ENCODE measurements at regions not wholly inside any gene's neighbourhood (a gene's known extent, or its start where the extent isn't known, plus 50 kb on each side); places are given as distances from the start of the nearest gene placed in this dataset.

- Histone ChIP-seq H3K27ac (no peak overlapping the region), H3K27me3 (no peaks in the 10 kb centered on the region), H3K9me3 (no peaks in the 10 kb centered on the region), H3K4me1 (ENCODE audit: control insufficient read depth in 1 of 2, insufficient read depth in 1 of 2, low read depth in 1 of 2, low read length in 1 of 2) (no peaks in the 10 kb centered on the region), H3K36me3 (no peaks in the 10 kb centered on the region), H3K4me3 (ENCODE audit: low read depth in 1 of 2, low read length in 1 of 2) (no peak overlapping the region)
- TF ChIP-seq CTCF (IDR thresholded peaks at IDR 0.05): no peak
Measured at GRCh38 chr10:31749981-31750840, 178.4 kb downstream of the ARHGAP12 start.

GRCh38 chr10:31749301-31749700 lies 179.3 kb downstream of the ARHGAP12 start:
- Histone ChIP-seq H3K27ac (no peak overlapping the region), H3K4me3 (ENCODE audit: low read depth in 1 of 2, low read length in 1 of 2) (no peak overlapping the region), H3K36me3 (no peaks in the 10 kb centered on the region), H3K4me1 (ENCODE audit: control insufficient read depth in 1 of 2, insufficient read depth in 1 of 2, low read depth in 1 of 2, low read length in 1 of 2) (no peaks in the 10 kb centered on the region), H3K9me3 (no peaks in the 10 kb centered on the region), H3K27me3 (no peaks in the 10 kb centered on the region)
- no peak for TF ChIP-seq CTCF (IDR thresholded peaks at IDR 0.05)

- H3K27ac ChIP-seq: no peak overlapping the region
- H3K9me3 ChIP-seq: no peaks in the 10 kb centered on the region
- no peaks in the 10 kb centered on the region for H3K4me1 ChIP-seq (ENCODE audit: control insufficient read depth in 1 of 2, insufficient read depth in 1 of 2, low read depth in 1 of 2, low read length in 1 of 2)
- TF ChIP-seq CTCF (IDR thresholded peaks at IDR 0.05): no peak
- no peaks in the 10 kb centered on the region for H3K27me3 ChIP-seq
- H3K4me3 ChIP-seq (ENCODE audit: low read depth in 1 of 2, low read length in 1 of 2): no peak overlapping the region
- H3K36me3 ChIP-seq: no peaks in the 10 kb centered on the region
Measured at GRCh38 chr10:31745612-31746376, 182.8 kb downstream of the ARHGAP12 start.

GRCh38 chr10:31744025-31744424 lies 184.6 kb downstream of the ARHGAP12 start:
- Histone ChIP-seq H3K36me3 (no peaks in the 10 kb centered on the region), H3K27ac (no peak overlapping the region), H3K9me3 (no peaks in the 10 kb centered on the region), H3K27me3 (no peaks in the 10 kb centered on the region), H3K4me3 (ENCODE audit: low read depth in 1 of 2, low read length in 1 of 2) (no peak overlapping the region), H3K4me1 (ENCODE audit: control insufficient read depth in 1 of 2, insufficient read depth in 1 of 2, low read depth in 1 of 2, low read length in 1 of 2) (no peaks in the 10 kb centered on the region)
- TF ChIP-seq CTCF (IDR thresholded peaks at IDR 0.05): no peak

GRCh38 chr10:31742255-31742654 lies 186.4 kb downstream of the ARHGAP12 start:
- Histone ChIP-seq H3K27me3 (no peaks in the 10 kb centered on the region), H3K4me3 (ENCODE audit: low read depth in 1 of 2, low read length in 1 of 2) (no peak overlapping the region), H3K9me3 (no peaks in the 10 kb centered on the region), H3K36me3 (no peaks in the 10 kb centered on the region), H3K27ac (no peak overlapping the region), H3K4me1 (ENCODE audit: control insufficient read depth in 1 of 2, insufficient read depth in 1 of 2, low read depth in 1 of 2, low read length in 1 of 2) (no peaks in the 10 kb centered on the region)
- no peak for TF ChIP-seq CTCF (IDR thresholded peaks at IDR 0.05)

All from neutrophil (primary cell).